SK-N-MC (cell line): ENCODE measurements at regions not wholly inside any gene's neighbourhood (a gene's known extent, or its start where the extent isn't known, plus 50 kb on each side); places are given as distances from the start of the nearest gene placed in this dataset.

Experiments used
- DNase-seq: peaks from one replicate; pipeline ENCODE4 v3.0.0-alpha.2; 2011; ENCODE audit warnings: low read depth, low spot score
- H3K27ac ChIP-seq: fragments of 200-600 bp; sonication (generic); 2 replicates; pipeline ENCODE4 v1.5.1; 2016; ENCODE audit warnings: mixed run types
- H3K36me3 ChIP-seq: fragments of 200-600 bp; sonication (generic); 2 replicates; pipeline ENCODE4 v1.6.1; 2017; ENCODE audit warnings: antibody characterized with exemption, low read length, mixed read lengths; ENCODE audit not compliant: insufficient read depth
- H3K4me3 ChIP-seq: fragments of 200-600 bp; sonication (generic); 2 replicates; pipeline ENCODE4 v1.5.1; 2016
- H3K9ac ChIP-seq: fragments of 200-600 bp; sonication (generic); 2 replicates; pipeline ENCODE4 v1.8.0; 2017; ENCODE audit warnings: mixed run types, mixed read lengths; ENCODE audit not compliant: insufficient read length
- H3K9me3 ChIP-seq: fragments of 200-600 bp; sonication (generic); 2 replicates; pipeline ENCODE4 v1.6.1; 2017; ENCODE audit warnings: low read depth, mild to moderate bottlenecking, antibody characterized with exemption, low read length, moderate library complexity, mixed read lengths
- EZH2 ChIP-seq: fragments of 200-600 bp; sonication (generic); IDR thresholded peaks from one replicate; pipeline ENCODE4 v1.6.1; 2017; ENCODE audit warnings: antibody characterized with exemption
- FOXP2 ChIP-seq: optimal IDR thresholded peaks from 2 replicates; pipeline ENCODE3; 2011; ENCODE audit warnings: mild to moderate bottlenecking, moderate library complexity; ENCODE audit not compliant: insufficient read depth; ENCODE audit errors: extremely low read length, control extremely low read depth
- POLR2AphosphoS5 ChIP-seq: IDR thresholded peaks from 2 replicates; pipeline ENCODE4 v1.6.1; 2012; ENCODE audit warnings: mild to moderate bottlenecking, low read depth, low read length, borderline replicate concordance

GRCh38 chr11:13220148-13220547, 57.4 kb upstream of the BMAL1 start:
- H3K36me3 ChIP-seq = no peaks in the 10 kb centered on the region
- H3K9ac ChIP-seq = no peak overlapping the region
- no peak overlapping the region for H3K4me3 ChIP-seq
- TF ChIP-seq POLR2AphosphoS5 (no peak), EZH2 (no peak), FOXP2 (no peak)
- no peaks in the 10 kb centered on the region for H3K9me3 ChIP-seq
- DNase-seq = no peak
- no peak overlapping the region for H3K27ac ChIP-seq

GRCh38 chr11:13221722-13222121, 55.9 kb upstream of the BMAL1 start:
- no peak overlapping the region for H3K27ac ChIP-seq
- no peak overlapping the region for H3K4me3 ChIP-seq
- no peak overlapping the region for H3K9ac ChIP-seq
- TF ChIP-seq EZH2 (no peak), FOXP2 (no peak), POLR2AphosphoS5 (no peak)
- no peak for DNase-seq
- H3K9me3 ChIP-seq = no peaks in the 10 kb centered on the region
- H3K36me3 ChIP-seq = no peaks in the 10 kb centered on the region

GRCh38 chr11:13222285-13222684, 55.3 kb upstream of the BMAL1 start:
- TF ChIP-seq EZH2 (no peak), POLR2AphosphoS5 (no peak), FOXP2 (no peak)
- Histone ChIP-seq H3K27ac (no peak overlapping the region), H3K9ac (no peak overlapping the region), H3K4me3 (no peak overlapping the region), H3K9me3 (no peaks in the 10 kb centered on the region), H3K36me3 (no peaks in the 10 kb centered on the region)
- no peak for DNase-seq

- Histone ChIP-seq H3K9ac (no peak overlapping the region), H3K36me3 (no peaks in the 10 kb centered on the region), H3K4me3 (no peak overlapping the region), H3K9me3 (no peaks in the 10 kb centered on the region), H3K27ac (no peak overlapping the region)
- TF ChIP-seq EZH2 (no peak), POLR2AphosphoS5 (no peak), FOXP2 (no peak)
- no peak for DNase-seq
Measured at GRCh38 chr11:13223112-13223511, 54.5 kb upstream of the BMAL1 start.

GRCh38 chr11:13224324-13224723, 53.3 kb upstream of the BMAL1 start:
- Histone ChIP-seq H3K4me3 (no peak overlapping the region), H3K27ac (no peak overlapping the region), H3K36me3 (no peaks in the 10 kb centered on the region), H3K9me3 (no peaks in the 10 kb centered on the region), H3K9ac (no peak overlapping the region)
- TF ChIP-seq EZH2 (no peak), FOXP2 (no peak), POLR2AphosphoS5 (no peak)
- no peak for DNase-seq

- H3K9ac ChIP-seq = no peak overlapping the region
Measured at GRCh38 chr11:13225038-13226001, 52.3 kb upstream of the BMAL1 start.

GRCh38 chr11:13227676-13228255, 49.8 kb upstream of the BMAL1 start:
- TF ChIP-seq EZH2 = no peak
- TF ChIP-seq POLR2AphosphoS5 = no peak
- TF ChIP-seq FOXP2 = no peak
- Histone ChIP-seq H3K27ac (no peak overlapping the region), H3K4me3 (no peak overlapping the region), H3K36me3 (no peaks in the 10 kb centered on the region), H3K9me3 (no peaks in the 10 kb centered on the region), H3K9ac (no peak overlapping the region)
- no peak for DNase-seq

More at GRCh38 chr11:13225038-13226001, 52.3 kb upstream of the BMAL1 start:
- Histone ChIP-seq H3K27ac (no peak overlapping the region), H3K4me3 (no peak overlapping the region), H3K9me3 (no peaks in the 10 kb centered on the region), H3K36me3 (no peaks in the 10 kb centered on the region)
- no peak for TF ChIP-seq POLR2AphosphoS5
- no peak for TF ChIP-seq FOXP2
- no peak for TF ChIP-seq EZH2
- DNase-seq = no peak
